HEK293T (cell line): ENCODE measurements at regions not wholly inside any gene's neighbourhood (a gene's known extent, or its start where the extent isn't known, plus 50 kb on each side); places are given as distances from the start of the nearest gene placed in this dataset.
"Not testable (repeated sequence)": the region's sequence is repeated elsewhere in the genome, so short reads cannot be mapped to it uniquely, and the experiment has no call there.

Experiments used
- ARNT ChIP-seq: fragments of 450-650 bp; IDR thresholded peaks from 2 replicates; pipeline ENCODE4 v1.6.1; 2017; ENCODE audit warnings: mild to moderate bottlenecking
- BHLHE40 ChIP-seq: fragments of 450-650 bp; IDR thresholded peaks from 2 replicates; pipeline ENCODE4 v1.6.1; 2016; ENCODE audit warnings: mild to moderate bottlenecking, moderate library complexity, borderline replicate concordance
- CTBP1 ChIP-seq: fragments of 450-650 bp; IDR thresholded peaks from 2 replicates; pipeline ENCODE4 v1.6.1; 2016; ENCODE audit warnings: borderline replicate concordance
- NFRKB ChIP-seq: fragments of 450-650 bp; IDR thresholded peaks from 2 replicates; pipeline ENCODE4 v1.6.1; 2016; ENCODE audit warnings: mild to moderate bottlenecking, moderate library complexity
- SP1 ChIP-seq: fragments of 450-650 bp; IDR thresholded peaks from 2 replicates; pipeline ENCODE4 v1.6.1; 2017
- SUZ12 ChIP-seq: fragments of 450-650 bp; IDR thresholded peaks from 2 replicates; pipeline ENCODE4 v1.6.1; 2016; ENCODE audit warnings: mild to moderate bottlenecking
- TARDBP ChIP-seq: fragments of 450-650 bp; IDR thresholded peaks from 2 replicates; pipeline ENCODE4 v1.6.1; 2016

GRCh38 chr14:106349678-106350457, 823.5 kb downstream of the TMEM121 start:
- TF ChIP-seq SP1, TARDBP, SUZ12, NFRKB, ARNT, BHLHE40, CTBP1: not testable (repeated sequence)
